ENCODE measurements at regions not wholly inside any gene's neighbourhood (a gene's known extent, or its start where the extent isn't known, plus 50 kb on each side); places are given as distances from the start of the nearest gene placed in this dataset.
"Not testable (repeated sequence)": the region's sequence is repeated elsewhere in the genome, so short reads cannot be mapped to it uniquely, and the experiment has no call there.

- no peak for DNase-seq
Measured at GRCh38 chr9:96130970-96131369, 171.0 kb downstream of the HSD17B3 start.

- DNase-seq = no peak
Measured at GRCh38 chr9:96129747-96130146, 172.2 kb downstream of the HSD17B3 start.

GRCh38 chr9:96128880-96129279 lies 173.1 kb downstream of the HSD17B3 start:
- DNase-seq = no peak

GRCh38 chr9:96126321-96126881 lies 175.6 kb downstream of the HSD17B3 start:
- DNase-seq = no peak

- no peak for DNase-seq
Measured at GRCh38 chr9:96125624-96126023, 176.4 kb downstream of the HSD17B3 start.

GRCh38 chr9:96122751-96123150 lies 179.2 kb downstream of the HSD17B3 start:
- no peak for DNase-seq

- DNase-seq = no peak
Measured at GRCh38 chr9:96122282-96122681, 179.7 kb downstream of the HSD17B3 start.

GRCh38 chr9:96121136-96121535 lies 180.8 kb downstream of the HSD17B3 start:
- DNase-seq = no peak

- DNase-seq = no peak
Measured at GRCh38 chr9:96117398-96118080, 184.4 kb downstream of the HSD17B3 start.

- DNase-seq = no peak
Measured at GRCh38 chr9:96116275-96117064, 185.5 kb downstream of the HSD17B3 start.

GRCh38 chr9:96115836-96116235 lies 186.1 kb downstream of the HSD17B3 start:
- DNase-seq = no peak

- DNase-seq = no peak
Measured at GRCh38 chr9:96113032-96113431, 188.9 kb downstream of the HSD17B3 start.

- DNase-seq = no peak
Measured at GRCh38 chr9:96109680-96110351, 192.2 kb downstream of the HSD17B3 start.

GRCh38 chr9:96108691-96109380 lies 193.1 kb downstream of the HSD17B3 start:
- DNase-seq = no peak

GRCh38 chr9:96107436-96107835 lies 194.5 kb downstream of the HSD17B3 start:
- DNase-seq = no peak

- DNase-seq = no peak
Measured at GRCh38 chr9:96100385-96101300, 201.3 kb downstream of the HSD17B3 start.

GRCh38 chr9:96090630-96091029 lies 211.3 kb downstream of the HSD17B3 start:
- DNase-seq = not testable (repeated sequence)

GRCh38 chr9:96089452-96090085 lies 212.4 kb downstream of the HSD17B3 start:
- no peak for DNase-seq

GRCh38 chr9:96088510-96088909 lies 213.0 kb downstream of the ERCC6L2 start:
- no peak for DNase-seq

- no peak for DNase-seq
Measured at GRCh38 chr9:96087669-96088299, 212.3 kb downstream of the ERCC6L2 start.

Data from NCI-H446 treated with DMSO at 0.1 percent for 48 hours (cell line).